Superior temporal gyrus (tissue), 1 donor: ENCODE measurements at regions not wholly inside any gene's neighbourhood (a gene's known extent, or its start where the extent isn't known, plus 50 kb on each side); places are given as distances from the start of the nearest gene placed in this dataset.

ENCODE experiments used
- DNase-seq: peaks from one replicate; pipeline ENCODE4 v3.0.0-alpha.2; 2016; ENCODE audit errors: extremely low spot score

DNA sequence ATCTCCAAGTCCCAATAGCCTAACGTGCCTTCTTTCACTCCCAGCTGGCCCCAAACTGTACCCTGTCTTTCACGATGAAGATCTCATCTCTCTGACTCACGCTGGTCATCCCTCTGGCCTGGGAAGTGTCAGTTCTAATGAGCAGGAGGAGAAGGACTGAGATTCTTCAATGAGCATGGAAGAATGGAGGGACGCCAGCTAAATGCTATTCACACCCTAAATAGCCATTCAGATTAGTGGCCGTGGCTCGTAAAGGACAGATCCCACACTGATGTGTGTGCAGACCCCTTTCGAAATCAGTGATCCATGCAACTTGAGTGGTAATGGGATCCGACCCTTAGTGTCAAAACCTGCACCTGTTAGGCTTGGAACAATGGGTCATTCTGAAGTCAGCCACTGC, 75.9 kb upstream of the SMYD2 start:
- DNase-seq = no peak

DNA sequence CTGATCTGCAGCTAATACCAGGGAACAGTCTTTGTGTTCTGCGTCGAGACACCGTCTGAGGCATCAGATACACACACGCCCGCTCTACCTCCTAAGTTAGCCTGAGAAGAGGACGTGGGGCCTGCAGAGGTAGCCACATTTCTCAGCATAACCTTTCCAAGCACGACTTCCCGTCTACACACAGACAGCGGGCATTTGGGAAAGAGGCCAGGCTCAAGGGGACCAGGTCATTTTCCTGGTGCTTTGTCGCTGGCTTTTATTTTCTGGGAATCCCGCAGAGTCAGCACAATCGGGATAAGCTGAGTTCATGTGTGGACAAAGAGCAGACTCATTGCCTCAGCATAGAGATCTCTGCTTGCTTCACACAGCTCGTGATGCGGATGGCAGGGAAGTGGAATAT, 72.5 kb upstream of the SMYD2 start:
- no peak for DNase-seq

DNA sequence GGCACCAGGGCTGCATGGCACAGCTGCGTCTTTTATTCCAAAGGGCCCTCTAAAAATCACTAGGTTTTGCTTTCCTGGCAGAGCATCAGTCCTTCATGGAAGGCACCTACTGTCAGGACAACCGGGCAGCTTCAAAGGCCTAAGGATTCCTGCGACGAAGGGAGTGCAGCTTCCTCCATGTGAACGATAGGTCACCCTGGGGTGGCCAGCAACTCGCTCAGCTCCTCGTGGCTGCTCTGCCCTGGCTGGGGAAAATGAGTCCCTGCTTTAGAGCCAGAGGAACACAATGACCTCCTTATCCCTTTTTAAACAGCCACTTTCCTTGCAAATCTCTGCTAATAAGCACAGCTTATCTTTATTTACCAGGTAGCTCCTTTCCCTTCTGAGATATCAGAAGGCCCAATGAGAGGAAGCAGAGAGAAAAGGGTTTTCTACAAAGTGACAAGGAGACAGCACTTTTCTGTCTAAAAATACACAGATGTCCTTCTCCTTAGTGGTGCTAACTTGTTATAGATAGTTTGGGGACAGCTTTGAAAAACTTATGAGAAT, 71.6 kb upstream of the SMYD2 start:
- peak; percentile 40 for DNase-seq

DNA sequence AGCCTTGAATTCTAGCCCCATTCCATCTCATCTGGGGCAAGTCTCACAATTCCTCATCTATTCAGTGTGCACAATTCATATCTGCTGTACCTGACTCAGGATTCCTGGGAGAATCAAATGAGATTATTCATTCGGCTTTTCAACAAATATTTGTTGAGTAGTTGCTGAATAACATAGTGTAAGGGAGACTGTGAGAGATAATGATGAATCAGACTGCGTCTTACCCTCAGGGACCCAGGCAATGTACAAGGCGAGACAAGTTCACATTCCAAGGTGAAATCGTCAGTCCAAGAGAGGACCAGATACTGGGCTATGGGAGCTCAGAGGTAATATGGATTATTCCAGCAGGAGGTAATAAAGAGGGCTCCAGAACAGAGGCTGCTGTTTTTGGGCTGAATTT, 67.8 kb upstream of the SMYD2 start:
- no peak for DNase-seq

DNA sequence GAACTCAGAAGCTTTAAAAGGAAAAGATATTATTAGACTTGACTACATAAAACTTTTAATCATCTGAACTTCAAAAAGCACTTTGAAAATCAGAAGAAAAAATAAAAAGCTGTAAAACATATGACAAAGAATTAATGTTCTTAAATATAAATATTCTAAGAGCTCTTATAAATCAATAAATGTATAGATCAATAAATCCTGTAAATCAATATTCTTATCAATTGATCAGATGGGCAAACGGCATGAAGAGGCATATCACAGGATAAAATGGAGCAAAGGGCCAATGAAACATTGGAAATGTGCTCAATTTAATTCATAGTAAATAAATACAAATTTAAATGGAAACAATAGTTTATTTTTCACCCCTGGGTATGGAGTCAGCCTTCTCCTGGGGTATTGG, 66.1 kb upstream of the SMYD2 start:
- no peak for DNase-seq

DNA sequence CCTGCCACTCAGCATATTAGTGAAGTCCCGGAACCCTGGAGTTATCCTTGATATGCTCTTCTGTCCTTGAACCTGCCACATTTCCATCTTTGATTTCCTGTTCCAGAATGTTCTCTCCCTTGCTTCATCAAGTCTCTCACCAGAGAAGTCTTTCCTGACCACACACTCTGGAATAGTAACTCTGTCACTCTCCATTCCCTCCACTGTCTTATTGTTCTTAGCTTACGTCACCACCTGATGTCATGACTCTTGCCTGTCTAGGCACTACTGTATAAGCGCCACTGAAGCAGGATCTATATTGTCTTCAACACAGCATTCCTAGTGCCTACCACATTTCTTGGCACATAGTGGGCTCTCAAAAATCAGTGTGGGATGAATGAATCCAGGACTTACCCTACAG, 65.4 kb upstream of the SMYD2 start:
- DNase-seq = no peak

DNA sequence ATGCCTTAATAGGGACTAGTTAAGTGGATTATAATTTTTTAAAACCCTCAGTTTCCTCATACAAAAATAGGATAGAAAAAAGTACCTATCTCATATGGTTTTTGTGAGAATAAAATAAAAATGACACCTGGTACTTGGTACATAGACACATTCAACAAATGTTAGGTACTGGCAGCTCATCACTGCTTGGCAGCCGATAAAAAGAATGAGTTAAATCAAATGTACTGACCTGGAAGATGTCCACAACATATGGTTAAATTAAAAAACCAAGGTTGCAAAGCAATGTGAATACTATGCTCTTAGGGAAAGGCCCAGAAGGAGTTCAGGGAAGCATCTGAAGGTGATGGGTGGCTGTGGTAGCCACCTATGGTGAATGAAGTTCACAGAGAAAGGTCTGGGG, 64.9 kb upstream of the SMYD2 start:
- no peak for DNase-seq

DNA sequence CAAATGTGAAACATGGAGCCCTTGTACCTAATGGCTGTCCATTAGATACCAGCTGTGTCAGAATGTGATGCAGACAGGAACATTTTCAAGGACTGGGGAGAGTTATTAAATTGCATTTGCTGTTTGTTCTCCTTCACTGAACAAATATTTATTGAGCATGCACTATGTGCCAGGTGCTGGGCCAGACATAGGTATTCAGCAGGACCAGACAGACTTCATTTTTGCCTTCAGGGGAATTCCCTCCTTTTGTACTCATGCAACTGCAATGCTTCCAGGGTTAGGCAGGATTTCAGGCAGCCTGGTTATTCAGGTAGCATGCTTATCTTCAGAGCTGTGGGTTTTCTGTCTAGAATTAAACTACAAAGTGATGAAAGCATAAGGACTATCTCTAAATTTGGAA, 64.2 kb upstream of the SMYD2 start:
- DNase-seq = no peak

DNA sequence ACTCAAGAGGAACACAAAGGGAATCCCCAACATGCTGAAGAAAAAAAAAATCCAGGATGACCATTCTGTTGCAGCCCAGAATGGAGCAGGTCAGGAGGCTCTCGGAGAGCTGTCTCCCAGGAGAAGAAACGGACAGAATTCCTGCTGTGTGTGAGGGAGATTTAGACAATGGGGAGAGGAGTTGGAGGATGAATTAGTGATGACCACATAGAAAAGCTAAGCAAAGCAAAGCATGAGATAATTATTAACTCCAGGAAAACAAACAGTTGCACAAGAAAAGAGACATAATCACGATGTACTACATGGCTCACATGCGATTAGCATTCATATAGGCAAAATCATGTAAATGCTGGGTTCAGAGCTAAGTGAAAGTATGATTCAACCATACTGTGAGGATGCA, 61.1 kb upstream of the SMYD2 start:
- no peak for DNase-seq

DNA sequence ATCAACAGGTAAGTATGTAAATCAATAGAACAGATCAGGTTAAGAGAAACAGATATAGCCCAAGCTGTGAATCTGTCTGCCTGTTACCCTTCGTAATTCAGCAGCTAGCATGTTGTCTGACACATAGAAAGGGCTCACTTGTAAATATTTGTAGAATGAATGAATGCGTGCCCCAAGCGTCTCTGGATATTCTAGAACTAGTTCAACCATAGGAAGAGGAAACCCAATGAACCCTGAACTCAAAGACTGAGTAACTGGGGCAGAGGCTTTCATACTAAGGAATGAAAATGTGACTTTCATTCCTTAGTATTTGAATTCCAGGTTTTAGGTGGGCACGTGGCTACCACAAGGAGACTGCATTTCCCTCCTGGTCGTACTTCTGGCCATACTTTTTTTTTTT, 60.1 kb upstream of the SMYD2 start:
- DNase-seq = no peak

DNA sequence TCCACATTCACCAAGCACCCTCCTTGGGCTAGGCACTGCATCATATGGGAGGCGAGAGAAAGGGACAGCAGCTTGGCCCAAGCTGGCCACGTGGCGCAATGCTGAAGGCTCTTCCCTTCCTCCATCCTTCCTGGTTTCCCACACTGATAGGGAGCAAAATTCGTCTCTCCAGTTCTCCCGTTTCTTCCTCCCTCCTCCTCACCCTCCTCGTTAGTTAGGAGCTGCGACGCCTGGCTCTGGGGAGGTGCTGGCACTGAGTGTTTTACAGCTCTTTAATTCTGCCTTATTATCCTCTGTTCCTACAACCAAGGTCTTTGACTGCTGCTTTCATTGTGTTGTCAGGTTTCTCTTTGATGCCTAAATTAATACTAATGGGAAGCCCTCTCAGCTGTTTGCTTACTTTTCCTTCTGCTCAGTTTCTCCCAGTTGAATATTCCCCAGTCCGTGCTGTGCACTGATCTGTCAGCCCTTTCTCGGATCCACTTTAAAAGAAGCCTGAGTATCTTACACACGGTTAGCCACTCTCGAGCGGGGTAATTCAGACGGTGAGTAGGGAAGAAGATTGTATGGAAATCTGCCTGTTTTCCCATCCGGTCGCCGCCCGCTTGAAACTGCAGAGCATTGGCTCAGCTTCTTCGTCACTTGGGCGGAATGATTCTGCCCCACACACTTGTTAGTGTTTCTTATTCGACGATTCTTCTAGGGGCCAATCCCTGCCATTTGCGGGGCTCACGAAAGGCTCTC, 56.2 kb upstream of the SMYD2 start:
- no peak for DNase-seq

DNA sequence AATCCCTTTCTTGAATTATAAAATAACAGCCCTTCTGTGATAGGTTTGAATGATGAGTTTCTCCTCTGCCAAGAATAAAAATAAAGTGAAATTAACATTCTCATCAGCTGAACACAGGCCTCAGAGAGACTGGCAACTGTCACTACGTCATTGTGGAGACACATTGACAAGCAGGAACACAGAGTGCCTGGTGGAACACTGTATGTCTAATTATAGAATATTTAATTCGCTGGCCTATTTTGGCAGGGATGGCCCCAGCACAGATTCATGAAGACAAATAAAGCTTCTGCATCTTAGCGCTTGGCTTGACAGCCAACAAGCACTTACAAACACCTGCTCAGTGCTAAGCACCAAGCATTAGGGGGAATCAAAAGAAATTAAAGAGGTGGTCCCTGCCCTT, 52.0 kb upstream of the SMYD2 start:
- DNase-seq = peak; percentile 67

DNA sequence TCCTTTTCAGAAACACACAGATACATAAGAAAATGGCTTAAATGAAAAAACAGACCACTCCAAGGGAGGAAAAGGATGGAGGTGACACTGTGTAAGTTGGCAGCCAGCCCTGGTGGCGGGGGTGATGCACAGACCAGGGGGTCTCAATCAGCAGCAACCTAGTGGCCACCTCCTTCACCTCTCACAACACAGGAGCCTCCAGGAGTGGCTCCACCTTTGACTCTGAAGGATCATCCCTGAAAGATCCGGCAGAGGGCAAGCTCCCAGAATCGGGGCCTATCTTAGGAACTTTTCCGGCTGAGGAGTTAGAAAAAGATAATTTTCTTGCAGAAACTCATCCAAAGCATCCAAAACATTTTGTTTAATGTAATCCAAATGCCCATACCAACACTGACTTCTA, 51.2 kb upstream of the SMYD2 start:
- DNase-seq = no peak
